ENCODE measurements at regions not wholly inside any gene's neighbourhood (a gene's known extent, or its start where the extent isn't known, plus 50 kb on each side); places are given as distances from the start of the nearest gene placed in this dataset.
"Not testable (repeated sequence)": the region's sequence is repeated elsewhere in the genome, so short reads cannot be mapped to it uniquely, and the experiment has no call there.

GRCh38 chr17:34760931-34761495 is 181.6 kb downstream of the TMEM132E start:
- H3K27me3 Mint-ChIP-seq: peaks cover 9% of the 10 kb centered on the region
- POLR2A ChIA-PET: no interaction called here

GRCh38 chr17:34758718-34759117 is 179.3 kb downstream of the TMEM132E start:
- DNase-seq: no peak
- Mint-ChIP-seq H3K36me3 (no peaks in the 10 kb centered on the region), H3K27ac (no peak overlapping the region), H3K4me3 (no peak overlapping the region), H3K9me3 (no peaks in the 10 kb centered on the region), H3K27me3 (peaks cover 8% of the 10 kb centered on the region), H3K4me1 (no peaks in the 10 kb centered on the region)
- no peak for ATAC-seq (ENCODE audit: low read depth)
- POLR2A ChIA-PET: no interaction called here

More at GRCh38 chr17:34760931-34761495, 181.6 kb downstream of the TMEM132E start:
- H3K4me3 Mint-ChIP-seq: no peak overlapping the region
- no peaks in the 10 kb centered on the region for H3K4me1 Mint-ChIP-seq
- no peaks in the 10 kb centered on the region for H3K36me3 Mint-ChIP-seq
- H3K9me3 Mint-ChIP-seq: no peaks in the 10 kb centered on the region
- ATAC-seq (ENCODE audit: low read depth): no peak
- no peak for DNase-seq
- H3K27ac Mint-ChIP-seq: no peak overlapping the region

GRCh38 chr17:34758316-34758715 is 178.9 kb downstream of the TMEM132E start:
- H3K36me3 Mint-ChIP-seq: no peaks in the 10 kb centered on the region
- H3K9me3 Mint-ChIP-seq: no peaks in the 10 kb centered on the region
- no peaks in the 10 kb centered on the region for H3K4me1 Mint-ChIP-seq
- H3K4me3 Mint-ChIP-seq: no peak overlapping the region
- DNase-seq (no peak), ATAC-seq (ENCODE audit: low read depth) (no peak)
- H3K27me3 Mint-ChIP-seq: peaks cover 10% of the 10 kb centered on the region
- no peak overlapping the region for H3K27ac Mint-ChIP-seq
- POLR2A ChIA-PET: no interaction called here

GRCh38 chr17:34757611-34758010 is 178.2 kb downstream of the TMEM132E start:
- POLR2A ChIA-PET: no interaction called here
- no peak overlapping the region for H3K27ac Mint-ChIP-seq
- no peaks in the 10 kb centered on the region for H3K4me1 Mint-ChIP-seq
- H3K9me3 Mint-ChIP-seq: no peaks in the 10 kb centered on the region
- ATAC-seq (ENCODE audit: low read depth) (no peak), DNase-seq (no peak)
- no peaks in the 10 kb centered on the region for H3K36me3 Mint-ChIP-seq
- H3K4me3 Mint-ChIP-seq: no peak overlapping the region
- H3K27me3 Mint-ChIP-seq: peaks cover 14% of the 10 kb centered on the region

- Mint-ChIP-seq H3K9me3 (no peaks in the 10 kb centered on the region), H3K36me3 (no peaks in the 10 kb centered on the region), H3K4me3 (no peak overlapping the region), H3K4me1 (no peaks in the 10 kb centered on the region), H3K27me3 (peaks cover 18% of the 10 kb centered on the region), H3K27ac (no peak overlapping the region)
- POLR2A ChIA-PET: no interaction called here
- DNase-seq (no peak), ATAC-seq (ENCODE audit: low read depth) (no peak)
These were observed 177.7 kb downstream of the TMEM132E start for GRCh38 chr17:34757106-34757505.

GRCh38 chr17:34756637-34757021 is 177.2 kb downstream of the TMEM132E start:
- POLR2A ChIA-PET: no interaction called here
- ATAC-seq (ENCODE audit: low read depth): no peak
- no peaks in the 10 kb centered on the region for H3K36me3 Mint-ChIP-seq
- DNase-seq: no peak
- H3K9me3 Mint-ChIP-seq: no peaks in the 10 kb centered on the region
- no peak overlapping the region for H3K27ac Mint-ChIP-seq
- no peak overlapping the region for H3K4me3 Mint-ChIP-seq
- H3K27me3 Mint-ChIP-seq: peaks cover 18% of the 10 kb centered on the region
- H3K4me1 Mint-ChIP-seq: no peaks in the 10 kb centered on the region

GRCh38 chr17:34755981-34756636 is 176.7 kb downstream of the TMEM132E start:
- Mint-ChIP-seq H3K27ac (no peak overlapping the region), H3K36me3 (no peaks in the 10 kb centered on the region), H3K4me3 (no peak overlapping the region), H3K27me3 (peaks cover 18% of the 10 kb centered on the region), H3K4me1 (no peaks in the 10 kb centered on the region), H3K9me3 (no peaks in the 10 kb centered on the region)
- no peak for DNase-seq
- POLR2A ChIA-PET: no interaction called here
- no peak for ATAC-seq (ENCODE audit: low read depth)

GRCh38 chr17:34755371-34755770 is 176.0 kb downstream of the TMEM132E start:
- POLR2A ChIA-PET: interaction anchor here (0.8 kb wide), 1 partner anchor 17 kb away, joined by 3 read pairs; no protein-coding TSS in a partner anchor
- Mint-ChIP-seq H3K27me3 (peaks cover 18% of the 10 kb centered on the region), H3K4me3 (no peak overlapping the region), H3K27ac (no peak overlapping the region), H3K9me3 (no peaks in the 10 kb centered on the region), H3K4me1 (no peaks in the 10 kb centered on the region), H3K36me3 (no peaks in the 10 kb centered on the region)
- DNase-seq (no peak), ATAC-seq (ENCODE audit: low read depth) (no peak)

GRCh38 chr17:34750004-34750403 is 170.6 kb downstream of the TMEM132E start:
- POLR2A ChIA-PET: no interaction called here
- Mint-ChIP-seq H3K4me1 (no peaks in the 10 kb centered on the region), H3K36me3 (no peaks in the 10 kb centered on the region), H3K9me3 (no peaks in the 10 kb centered on the region), H3K4me3 (no peak overlapping the region), H3K27ac (no peak overlapping the region), H3K27me3 (peaks cover 29% of the 10 kb centered on the region)
- DNase-seq (no peak), ATAC-seq (ENCODE audit: low read depth) (no peak)

- Mint-ChIP-seq H3K27ac (no peak overlapping the region), H3K27me3 (peaks cover 4% of the 10 kb centered on the region), H3K36me3 (no peaks in the 10 kb centered on the region), H3K9me3 (no peaks in the 10 kb centered on the region), H3K4me1 (no peaks in the 10 kb centered on the region), H3K4me3 (no peak overlapping the region)
- no peak for ATAC-seq (ENCODE audit: low read depth)
- DNase-seq: no peak
- POLR2A ChIA-PET: no interaction called here
These were observed 162.6 kb downstream of the TMEM132E start for GRCh38 chr17:34741967-34742366.

GRCh38 chr17:34740565-34741520 is 161.5 kb downstream of the TMEM132E start:
- DNase-seq (no peak), ATAC-seq (ENCODE audit: low read depth) (no peak)
- Mint-ChIP-seq H3K9me3 (no peaks in the 10 kb centered on the region), H3K36me3 (no peaks in the 10 kb centered on the region), H3K4me1 (no peaks in the 10 kb centered on the region), H3K4me3 (no peak overlapping the region), H3K27me3 (peaks cover 6% of the 10 kb centered on the region), H3K27ac (no peak overlapping the region)
- POLR2A ChIA-PET: no interaction called here

- POLR2A ChIA-PET: no interaction called here
- DNase-seq: no peak
These were observed 160.0 kb downstream of the TMEM132E start for GRCh38 chr17:34739386-34739785.

GRCh38 chr17:34737673-34738072 is 158.3 kb downstream of the TMEM132E start:
- H3K9me3 Mint-ChIP-seq; H3K36me3 Mint-ChIP-seq; H3K27me3 Mint-ChIP-seq; DNase-seq; ATAC-seq (ENCODE audit: low read depth); H3K27ac Mint-ChIP-seq; H3K4me1 Mint-ChIP-seq; H3K4me3 Mint-ChIP-seq: not testable (repeated sequence)
- POLR2A ChIA-PET: interaction anchor here (0.7 kb wide), 1 partner anchor 17 kb away, joined by 3 read pairs; no protein-coding TSS in a partner anchor

More at GRCh38 chr17:34739386-34739785, 160.0 kb downstream of the TMEM132E start:
- H3K9me3 Mint-ChIP-seq: no peaks in the 10 kb centered on the region
- peaks cover 6% of the 10 kb centered on the region for H3K27me3 Mint-ChIP-seq
- ATAC-seq (ENCODE audit: low read depth): no peak
- H3K4me3 Mint-ChIP-seq: no peak overlapping the region
- H3K27ac Mint-ChIP-seq: no peak overlapping the region
- H3K36me3 Mint-ChIP-seq: no peaks in the 10 kb centered on the region
- no peaks in the 10 kb centered on the region for H3K4me1 Mint-ChIP-seq

GRCh38 chr17:34736611-34737010 is 157.2 kb downstream of the TMEM132E start:
- Mint-ChIP-seq H3K4me3 (no peak overlapping the region), H3K27me3 (peaks cover 4% of the 10 kb centered on the region), H3K27ac (no peak overlapping the region), H3K36me3 (no peaks in the 10 kb centered on the region), H3K9me3 (no peaks in the 10 kb centered on the region), H3K4me1 (no peaks in the 10 kb centered on the region)
- ATAC-seq (ENCODE audit: low read depth) (no peak), DNase-seq (no peak)
- POLR2A ChIA-PET: no interaction called here

Data from activated naive CD8-positive, alpha-beta T cell treated with anti-CD3 and anti-CD28 coated beads, Interleukin-2, amount 10 ng/mL, durations not matched to agents 7 days and 5 days (primary cell).